Mesenchymal stem cell (in vitro differentiated cells and primary cell): ENCODE measurements at regions not wholly inside any gene's neighbourhood (a gene's known extent, or its start where the extent isn't known, plus 50 kb on each side); places are given as distances from the start of the nearest gene placed in this dataset.

ENCODE experiments used
- DNase-seq: peaks from one replicate; pipeline ENCODE4 v3.0.0-alpha.2; 2013
- H2AFZ ChIP-seq: one replicate; pipeline ENCODE4 v1.6.1; 2013; ENCODE audit warnings: low read depth, mild to moderate bottlenecking, control low read depth, inconsistent platforms, low read length, moderate library complexity
- H2AK5ac ChIP-seq: 2 replicates; pipeline ENCODE4 v1.6.1; 2013; ENCODE audit warnings: low read length, moderate library complexity, mild to moderate bottlenecking, inconsistent platforms; ENCODE audit not compliant: severe bottlenecking
- H2BK120ac ChIP-seq: one replicate; pipeline ENCODE4 v1.6.1; 2013; ENCODE audit warnings: low read depth, mild to moderate bottlenecking, inconsistent platforms, low read length, moderate library complexity
- H2BK12ac ChIP-seq, 2 experiments: one replicate each; pipeline ENCODE4 v1.6.1; 2013; ENCODE audit warnings: inconsistent platforms in 2 of 2, low read length in 2 of 2, mild to moderate bottlenecking in 2 of 2, moderate library complexity in 2 of 2, control low read depth in 1 of 2
- H2BK15ac ChIP-seq: one replicate; pipeline ENCODE4 v1.6.1; 2013; ENCODE audit warnings: mild to moderate bottlenecking, low read depth, inconsistent platforms; ENCODE audit not compliant: poor library complexity, severe bottlenecking
- H2BK5ac ChIP-seq: 2 replicates; pipeline ENCODE4 v1.6.1; 2013; ENCODE audit warnings: low read depth, mild to moderate bottlenecking, low read length, control low read depth, inconsistent platforms; ENCODE audit not compliant: poor library complexity, severe bottlenecking
- H3K14ac ChIP-seq, 2 experiments: one replicate each; pipeline ENCODE4 v1.6.1; 2013; ENCODE audit warnings: inconsistent platforms in 2 of 2, low read length in 2 of 2, control low read depth in 1 of 2, mild to moderate bottlenecking in 1 of 2, moderate library complexity in 1 of 2
- H3K18ac ChIP-seq, 2 experiments: one replicate each; pipeline ENCODE4 v1.6.1; 2013; ENCODE audit warnings: inconsistent platforms in 2 of 2, low read length in 2 of 2, control low read depth in 1 of 2, low read depth in 1 of 2, mild to moderate bottlenecking in 1 of 2
- H3K23ac ChIP-seq, 2 experiments: one replicate each; pipeline ENCODE4 v1.6.1; 2013; ENCODE audit warnings: inconsistent platforms in 2 of 2, low read length in 2 of 2, mild to moderate bottlenecking in 2 of 2, moderate library complexity in 2 of 2, control low read depth in 1 of 2
- H3K27ac ChIP-seq: 2 replicates; pipeline ENCODE4 v1.5.1; 2013; ENCODE audit warnings: mild to moderate bottlenecking, moderate library complexity, low read length, control low read depth, inconsistent platforms; ENCODE audit not compliant: poor library complexity, severe bottlenecking
- H3K27me3 ChIP-seq, 2 experiments: 2 replicates each; pipeline versions ENCODE4 v1.6.1 to v1.7.0; 2013; ENCODE audit warnings: low read length in 2 of 2, mild to moderate bottlenecking in 2 of 2, moderate library complexity in 2 of 2, control low read depth in 1 of 2, inconsistent platforms in 1 of 2; ENCODE audit not compliant: control insufficient read depth in 1 of 2, insufficient read depth in 1 of 2
- H3K36me3 ChIP-seq, 2 experiments: 2 replicates each; pipeline versions ENCODE4 v1.6.1 to v1.7.0; 2013; ENCODE audit warnings: low read length in 2 of 2, control low read depth in 1 of 2, inconsistent platforms in 1 of 2, low read depth in 1 of 2, mild to moderate bottlenecking in 1 of 2; ENCODE audit not compliant: insufficient read depth in 2 of 2, control insufficient read depth in 1 of 2
- H3K4ac ChIP-seq, 2 experiments: one replicate each; pipeline ENCODE4 v1.6.1; 2013; ENCODE audit warnings: inconsistent platforms in 2 of 2, low read length in 2 of 2, mild to moderate bottlenecking in 2 of 2, moderate library complexity in 2 of 2, control low read depth in 1 of 2, low read depth in 1 of 2
- H3K4me1 ChIP-seq: 2 replicates; pipeline ENCODE4 v1.6.1; 2013; ENCODE audit warnings: low read depth, low read length, control low read depth; ENCODE audit not compliant: control insufficient read depth, insufficient read depth
- H3K4me2 ChIP-seq: 2 replicates; pipeline ENCODE4 v1.6.1; 2013; ENCODE audit warnings: low read length, mild to moderate bottlenecking, inconsistent platforms; ENCODE audit not compliant: poor library complexity, severe bottlenecking
- H3K4me3 ChIP-seq, 2 experiments: 2 replicates each; pipeline versions ENCODE4 v1.5.1 to v1.7.0; 2013; ENCODE audit warnings: low read length in 2 of 2, mild to moderate bottlenecking in 2 of 2, control low read depth in 1 of 2, low read depth in 1 of 2; ENCODE audit not compliant: insufficient read depth in 1 of 2
- H3K79me1 ChIP-seq: replicated peaks from 2 replicates; pipeline ENCODE4 v1.6.1; 2013; ENCODE audit warnings: mild to moderate bottlenecking, control low read depth, low read length, inconsistent platforms; ENCODE audit not compliant: poor library complexity, severe bottlenecking
- H3K9ac ChIP-seq: 2 replicates; pipeline ENCODE4 v1.7.0; 2013; ENCODE audit warnings: mild to moderate bottlenecking, low read length, moderate library complexity
- H3K9me3 ChIP-seq: 2 replicates; pipeline ENCODE4 v1.7.0; 2013; ENCODE audit warnings: mild to moderate bottlenecking, low read length; ENCODE audit not compliant: control insufficient read depth
- H4K8ac ChIP-seq: one replicate; pipeline ENCODE4 v1.6.1; 2013; ENCODE audit warnings: inconsistent platforms, mild to moderate bottlenecking, low read length, moderate library complexity
- H4K91ac ChIP-seq: one replicate; pipeline ENCODE4 v1.6.1; 2013; ENCODE audit warnings: mild to moderate bottlenecking, low read length, inconsistent platforms
- WGBS: methylation state at CpG from one replicate; pipeline ENCODE4 v1.1.7; 2013; ENCODE audit warnings: mixed read lengths; 5-methylcytosine and 5-hydroxymethylcytosine counted together

DNA sequence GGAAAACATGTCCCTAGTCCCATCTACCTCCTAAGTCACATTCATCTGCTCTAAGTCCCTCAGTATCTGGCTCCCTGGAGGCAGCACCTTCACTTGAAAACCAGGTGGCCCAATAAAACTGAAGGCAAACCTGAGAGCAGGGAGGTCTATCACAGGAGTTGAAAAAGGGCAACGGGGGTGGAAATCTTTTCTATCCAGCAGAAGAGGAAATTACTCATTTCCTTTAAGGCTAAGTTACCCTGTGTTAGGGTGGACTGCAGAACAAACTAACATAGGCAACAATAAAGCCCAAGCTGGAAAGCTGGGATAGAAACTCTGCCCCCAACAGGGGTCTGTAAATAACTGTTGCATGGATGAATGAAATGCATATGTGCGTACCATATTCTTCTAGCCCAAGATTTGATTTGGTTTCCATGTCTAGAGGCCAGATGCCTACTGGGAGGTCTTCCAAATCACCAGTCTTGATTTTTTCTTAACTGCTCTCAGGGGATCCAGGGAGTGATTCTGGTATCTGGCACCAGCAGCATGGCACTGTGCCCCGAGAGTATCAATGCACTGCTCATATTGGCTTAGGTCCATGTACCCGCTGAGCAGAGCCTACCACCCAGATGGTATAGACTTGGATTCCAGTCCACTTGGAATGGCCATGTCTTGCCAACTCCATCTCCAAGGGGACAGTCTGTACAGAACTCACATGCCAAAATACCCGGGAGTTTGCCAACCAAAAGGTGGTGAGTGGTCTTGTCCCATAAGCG, 350.0 kb upstream of the NCAM1 start:
- Histone ChIP-seq H4K91ac (no peak overlapping the region), H3K27me3 (no peaks in the 10 kb centered on the region), H3K14ac (no peak overlapping the region), H2AK5ac (no peak overlapping the region), H3K4me3 (no peak overlapping the region), H2BK15ac (no peak overlapping the region), H3K4me2 (no peak overlapping the region), H3K79me1 (no peaks in the 10 kb centered on the region), H3K9ac (no peak overlapping the region), H4K8ac (no peak overlapping the region), H2BK120ac (no peak overlapping the region), H3K23ac (no peak overlapping the region), H3K4me1 (no peaks in the 10 kb centered on the region), H3K4ac (no peak overlapping the region), H3K36me3 (no peaks in the 10 kb centered on the region), H2BK5ac (no peak overlapping the region), H3K9me3 (no peaks in the 10 kb centered on the region), H2BK12ac (no peak overlapping the region), H2AFZ (no peak overlapping the region), H3K18ac (no peak overlapping the region), H3K27ac (no peak overlapping the region)
- 74% methylated on average over 5 of the region's 6 CpGs for WGBS
- no peak for DNase-seq

DNA sequence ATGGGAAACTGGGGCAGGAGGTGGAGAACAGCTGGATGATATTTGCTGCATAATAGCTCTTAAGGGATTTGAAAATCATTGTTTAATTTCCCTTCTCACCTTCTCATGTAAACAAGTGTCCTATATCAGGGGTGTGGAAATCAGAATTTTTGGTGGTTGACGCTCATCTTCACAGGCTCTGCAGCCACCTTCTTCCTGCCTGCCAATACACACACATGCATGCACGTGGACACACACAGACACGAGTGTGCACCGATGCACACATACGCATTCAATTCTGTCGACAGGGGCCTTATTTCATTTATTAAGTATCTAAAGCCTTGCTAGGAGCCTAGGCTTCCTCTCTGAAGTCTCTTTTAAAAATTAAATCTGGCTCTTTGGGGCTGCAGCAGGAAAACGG, 349.4 kb upstream of the NCAM1 start:
- no peaks in the 10 kb centered on the region for H3K4me1 ChIP-seq
- WGBS = 84% methylated on average over 7 of the region's 7 CpGs
- no peaks in the 10 kb centered on the region for H3K79me1 ChIP-seq
- no peak overlapping the region for H2BK12ac ChIP-seq
- H3K9ac ChIP-seq = no peak overlapping the region
- H3K9me3 ChIP-seq = no peaks in the 10 kb centered on the region
- H3K27ac ChIP-seq = no peak overlapping the region
- H2BK5ac ChIP-seq = no peak overlapping the region
- no peaks in the 10 kb centered on the region for H3K27me3 ChIP-seq
- H2AK5ac ChIP-seq = no peak overlapping the region
- H4K8ac ChIP-seq = no peak overlapping the region
- H2BK15ac ChIP-seq = no peak overlapping the region
- no peak overlapping the region for H3K4ac ChIP-seq
- no peak overlapping the region for H2AFZ ChIP-seq
- no peak overlapping the region for H3K4me3 ChIP-seq
- no peak for DNase-seq
- no peak overlapping the region for H2BK120ac ChIP-seq
- no peak overlapping the region for H3K23ac ChIP-seq
- H4K91ac ChIP-seq = no peak overlapping the region
- peak overlapping the region in 1 of 2 experiments; percentile 42 for H3K14ac ChIP-seq
- H3K4me2 ChIP-seq = no peak overlapping the region
- H3K36me3 ChIP-seq = no peaks in the 10 kb centered on the region
- H3K18ac ChIP-seq = no peak overlapping the region

DNA sequence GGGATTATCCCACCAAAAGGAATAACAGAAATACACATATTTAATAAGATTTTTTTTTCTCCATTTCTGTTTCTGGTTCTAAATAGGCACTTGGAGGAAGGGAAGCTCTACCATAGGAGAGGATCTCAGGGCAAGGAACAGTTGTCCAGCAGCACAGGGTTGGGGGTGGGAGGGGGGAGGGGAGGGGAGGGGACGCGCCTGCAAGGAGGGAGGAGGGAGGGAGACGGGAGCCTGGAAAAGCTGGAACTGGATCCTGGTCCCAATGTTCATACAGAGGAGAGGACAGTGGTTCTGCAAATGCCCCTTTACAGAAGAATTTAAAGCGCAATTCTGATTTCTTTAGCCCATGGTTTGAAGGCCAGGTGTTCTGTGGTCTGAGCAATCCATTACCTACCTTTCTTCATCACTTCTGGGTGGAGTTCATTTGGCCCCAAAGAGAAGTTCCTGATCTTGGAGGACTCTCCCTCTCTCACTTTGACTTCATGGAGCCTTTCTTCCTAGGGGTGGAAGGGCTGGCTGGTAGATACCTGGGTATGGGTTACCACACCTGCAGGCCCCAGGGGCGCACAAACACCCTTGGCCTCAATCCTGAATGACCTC, 348.9 kb upstream of the NCAM1 start:
- H3K4ac ChIP-seq = no peak overlapping the region
- no peak overlapping the region for H2BK5ac ChIP-seq
- no peak overlapping the region for H3K14ac ChIP-seq
- H3K4me2 ChIP-seq = no peak overlapping the region
- no peak overlapping the region for H4K8ac ChIP-seq
- H3K27me3 ChIP-seq = no peaks in the 10 kb centered on the region
- H3K27ac ChIP-seq = no peak overlapping the region
- H2AK5ac ChIP-seq = no peak overlapping the region
- H3K23ac ChIP-seq = no peak overlapping the region
- DNase-seq = no peak
- no peak overlapping the region for H3K4me3 ChIP-seq
- H2BK12ac ChIP-seq = no peak overlapping the region
- no peak overlapping the region for H4K91ac ChIP-seq
- no peak overlapping the region for H3K18ac ChIP-seq
- no peaks in the 10 kb centered on the region for H3K36me3 ChIP-seq
- no peaks in the 10 kb centered on the region for H3K79me1 ChIP-seq
- H3K9me3 ChIP-seq = no peaks in the 10 kb centered on the region
- H2AFZ ChIP-seq = no peak overlapping the region
- H3K4me1 ChIP-seq = no peaks in the 10 kb centered on the region
- no peak overlapping the region for H2BK15ac ChIP-seq
- H2BK120ac ChIP-seq = no peak overlapping the region
- WGBS = 100% methylated on average over 1 of the region's 5 CpGs
- H3K9ac ChIP-seq = no peak overlapping the region

DNA sequence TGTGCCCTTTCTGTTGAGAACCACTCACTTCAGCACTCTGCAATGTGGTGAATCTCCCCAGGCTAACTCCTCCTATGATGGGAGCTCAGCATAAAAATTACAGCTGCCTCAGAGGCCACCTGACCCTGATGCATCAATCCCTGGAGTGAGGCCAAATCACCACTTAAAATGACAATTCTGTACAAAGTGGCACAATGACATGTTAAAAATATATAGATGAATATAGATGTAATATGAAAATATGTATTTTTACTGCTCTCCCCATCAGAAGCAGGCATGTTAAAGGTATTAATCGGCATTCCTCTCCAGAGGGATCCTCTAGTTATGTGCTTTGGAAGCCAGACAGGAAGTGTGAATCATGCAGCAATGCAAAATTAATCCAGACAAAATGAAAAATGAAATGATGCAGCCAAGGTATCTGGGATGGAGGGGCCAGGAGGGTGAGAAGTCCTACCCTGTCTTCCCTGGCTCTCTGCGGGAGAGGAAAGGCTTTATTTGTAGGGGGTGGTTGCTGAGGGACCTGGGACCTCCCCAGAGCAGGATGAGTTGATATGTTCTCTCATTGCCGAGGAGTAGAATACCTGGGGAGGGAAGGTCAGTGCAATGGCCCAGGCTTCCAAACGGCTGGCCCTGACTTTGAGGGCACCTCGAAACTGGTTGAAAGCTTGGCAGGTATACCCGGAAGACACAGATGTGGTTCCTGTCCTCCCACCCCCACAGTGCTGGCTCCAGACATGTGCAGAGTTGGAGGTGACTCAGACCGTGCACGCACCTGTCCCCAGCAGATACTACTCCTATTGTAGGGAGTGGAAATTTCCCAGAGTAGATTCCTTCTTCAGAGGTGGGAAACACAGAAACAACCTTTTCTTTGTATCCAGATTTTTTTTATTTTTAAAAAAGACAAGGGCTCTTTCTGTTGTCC, 347.9 kb upstream of the NCAM1 start:
- no peak overlapping the region for H2BK12ac ChIP-seq

More for the DNA sequence above, 347.9 kb upstream of the NCAM1 start:
- Histone ChIP-seq H3K36me3 (no peaks in the 10 kb centered on the region), H4K91ac (no peak overlapping the region), H3K9me3 (no peaks in the 10 kb centered on the region), H3K27me3 (no peaks in the 10 kb centered on the region), H2BK120ac (no peak overlapping the region), H3K4me3 (no peak overlapping the region), H3K23ac (no peak overlapping the region), H3K18ac (no peak overlapping the region), H3K9ac (peak overlapping the region; percentile 5), H2BK15ac (no peak overlapping the region), H4K8ac (no peak overlapping the region), H3K4ac (no peak overlapping the region), H2AK5ac (no peak overlapping the region), H3K79me1 (no peaks in the 10 kb centered on the region), H3K27ac (no peak overlapping the region), H2BK5ac (no peak overlapping the region), H3K14ac (no peak overlapping the region), H3K4me2 (no peak overlapping the region), H3K4me1 (no peaks in the 10 kb centered on the region), H2AFZ (no peak overlapping the region)
- DNase-seq = peak; percentile 9
- 76% methylated on average over 6 of the region's 8 CpGs for WGBS
